22Rv1 (cell line): ENCODE measurements at regions not wholly inside any gene's neighbourhood (a gene's known extent, or its start where the extent isn't known, plus 50 kb on each side); places are given as distances from the start of the nearest gene placed in this dataset.

ENCODE experiments used
- CTCF ChIP-seq: fragments of 450-650 bp; IDR thresholded peaks from 2 replicates; pipeline ENCODE4 v1.5.1; 2017; ENCODE audit warnings: mild to moderate bottlenecking
- ZFX ChIP-seq: fragments of 450-650 bp; IDR thresholded peaks from 2 replicates; pipeline ENCODE4 v1.6.1; 2017; ENCODE audit warnings: antibody characterized with exemption, borderline replicate concordance

- TF ChIP-seq CTCF (no peak), ZFX (no peak)
Measured at GRCh38 chr2:129747500-129748125, 231.9 kb upstream of the RAB6C start.
